NOMO-1 (cell line): ENCODE measurements at regions not wholly inside any gene's neighbourhood (a gene's known extent, or its start where the extent isn't known, plus 50 kb on each side); places are given as distances from the start of the nearest gene placed in this dataset.

Experiments used
- DNase-seq, 2 experiments: peaks; one replicate each; lab custom pipeline; 2025; ENCODE audit not compliant: unreplicated experiment in 2 of 2; lab: John Stamatoyannopoulos, UW

- DNase-seq = no peak
Measured at GRCh38 chr7:35581605-35582210, 113.2 kb downstream of the HERPUD2 start.

GRCh38 chr7:35576031-35576573 lies 118.8 kb downstream of the HERPUD2 start:
- DNase-seq = peak; percentile 20 to 82

GRCh38 chr7:35571611-35572240 lies 123.2 kb downstream of the HERPUD2 start:
- DNase-seq = peak; percentile 45 to 90

- DNase-seq = peak in 1 of 2 experiments; percentile 2
Measured at GRCh38 chr7:35570937-35571336, 124.0 kb downstream of the HERPUD2 start.

- DNase-seq = no peak
Measured at GRCh38 chr7:35565927-35566326, 129.0 kb downstream of the HERPUD2 start.

- no peak for DNase-seq
Measured at GRCh38 chr7:35558841-35559240, 136.1 kb downstream of the HERPUD2 start.

- DNase-seq = peak; percentile 16 to 60
Measured at GRCh38 chr7:35556515-35557471, 138.1 kb downstream of the HERPUD2 start.

GRCh38 chr7:35555934-35556333 lies 139.0 kb downstream of the HERPUD2 start:
- no peak for DNase-seq

GRCh38 chr7:35555386-35555785 lies 139.5 kb downstream of the HERPUD2 start:
- DNase-seq = no peak

- DNase-seq = peak in 1 of 2 experiments; percentile 3
Measured at GRCh38 chr7:35553519-35553918, 141.4 kb downstream of the HERPUD2 start.

- DNase-seq = no peak
Measured at GRCh38 chr7:35552691-35553090, 142.2 kb downstream of the HERPUD2 start.

GRCh38 chr7:35551321-35552081 lies 143.4 kb downstream of the HERPUD2 start:
- no peak for DNase-seq

GRCh38 chr7:35550831-35551230 lies 144.1 kb downstream of the HERPUD2 start:
- no peak for DNase-seq

GRCh38 chr7:35549781-35550180 lies 145.2 kb downstream of the HERPUD2 start:
- no peak for DNase-seq

GRCh38 chr7:35548291-35548690 lies 146.6 kb downstream of the HERPUD2 start:
- DNase-seq = no peak

GRCh38 chr7:35546691-35547429 lies 148.1 kb downstream of the HERPUD2 start:
- no peak for DNase-seq

- DNase-seq = peak in 1 of 2 experiments; percentile 6
Measured at GRCh38 chr7:35545831-35546230, 149.1 kb downstream of the HERPUD2 start.

GRCh38 chr7:35544028-35544742 lies 150.8 kb downstream of the HERPUD2 start:
- no peak for DNase-seq
